ENCODE measurements at regions not wholly inside any gene's neighbourhood (a gene's known extent, or its start where the extent isn't known, plus 50 kb on each side); places are given as distances from the start of the nearest gene placed in this dataset.

GRCh38 chr7:94054130-94054529 is 50.0 kb upstream of the BET1 start:
- ATAC-seq (ENCODE audit: low FRiP score) = no peak

GRCh38 chr7:94055963-94056362 is 51.8 kb upstream of the BET1 start:
- ATAC-seq (ENCODE audit: low FRiP score) = no peak
- TF ChIP-seq, protein P1, sequence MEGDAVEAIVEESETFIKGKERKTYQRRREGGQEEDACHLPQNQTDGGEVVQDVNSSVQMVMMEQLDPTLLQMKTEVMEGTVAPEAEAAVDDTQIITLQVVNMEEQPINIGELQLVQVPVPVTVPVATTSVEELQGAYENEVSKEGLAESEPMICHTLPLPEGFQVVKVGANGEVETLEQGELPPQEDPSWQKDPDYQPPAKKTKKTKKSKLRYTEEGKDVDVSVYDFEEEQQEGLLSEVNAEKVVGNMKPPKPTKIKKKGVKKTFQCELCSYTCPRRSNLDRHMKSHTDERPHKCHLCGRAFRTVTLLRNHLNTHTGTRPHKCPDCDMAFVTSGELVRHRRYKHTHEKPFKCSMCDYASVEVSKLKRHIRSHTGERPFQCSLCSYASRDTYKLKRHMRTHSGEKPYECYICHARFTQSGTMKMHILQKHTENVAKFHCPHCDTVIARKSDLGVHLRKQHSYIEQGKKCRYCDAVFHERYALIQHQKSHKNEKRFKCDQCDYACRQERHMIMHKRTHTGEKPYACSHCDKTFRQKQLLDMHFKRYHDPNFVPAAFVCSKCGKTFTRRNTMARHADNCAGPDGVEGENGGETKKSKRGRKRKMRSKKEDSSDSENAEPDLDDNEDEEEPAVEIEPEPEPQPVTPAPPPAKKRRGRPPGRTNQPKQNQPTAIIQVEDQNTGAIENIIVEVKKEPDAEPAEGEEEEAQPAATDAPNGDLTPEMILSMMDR (IDR thresholded peaks at IDR 0.05) = no peak
- no peak for DNase-seq (ENCODE audit: low spot score)

More at GRCh38 chr7:94054130-94054529, 50.0 kb upstream of the BET1 start:
- TF ChIP-seq, protein P1 (IDR thresholded peaks at IDR 0.05) = no peak
- DNase-seq (ENCODE audit: low spot score) = no peak

DNA sequence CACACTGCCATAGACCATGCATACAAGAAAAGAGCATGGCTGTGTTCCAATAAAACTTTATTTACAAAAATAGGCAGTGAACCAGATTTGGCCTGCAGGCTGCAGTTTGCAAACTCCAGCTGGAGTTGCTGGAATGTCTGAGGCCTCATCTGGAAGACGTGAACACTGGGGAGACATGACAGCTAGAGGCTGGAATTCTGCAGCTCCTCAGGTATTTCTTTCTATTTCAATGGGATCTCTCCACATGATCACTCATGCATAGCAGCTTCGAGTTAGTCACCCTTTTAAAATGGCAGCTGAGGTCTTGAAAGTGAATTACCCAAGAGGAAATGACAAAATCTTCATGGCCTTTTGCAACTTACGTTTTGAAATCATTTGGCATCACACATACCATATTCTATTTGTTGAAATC is 52.6 kb upstream of the BET1 start:
- TF ChIP-seq, protein P1 (IDR thresholded peaks at IDR 0.05) = no peak
- DNase-seq (ENCODE audit: low spot score) (no peak), ATAC-seq (ENCODE audit: low FRiP score) (no peak)

DNA sequence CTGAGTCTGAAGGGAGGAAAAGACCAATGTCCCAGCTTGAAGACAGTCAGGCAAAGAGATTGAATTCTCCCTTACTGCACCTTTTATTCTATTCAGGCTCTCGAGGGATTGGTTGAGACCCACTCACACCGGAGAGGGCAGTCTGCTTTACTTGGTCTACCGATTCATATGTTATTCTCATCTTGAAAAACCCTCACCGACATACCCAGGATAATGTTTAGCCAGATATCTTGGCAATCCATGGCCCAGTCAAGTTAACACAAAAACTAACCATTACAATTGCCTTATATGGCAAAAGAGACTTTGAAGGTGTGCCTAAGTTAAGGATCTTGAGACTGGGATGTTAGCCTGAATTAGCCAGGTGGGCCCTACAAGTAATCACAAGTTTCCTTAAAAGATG is 53.8 kb upstream of the BET1 start:
- TF ChIP-seq, protein P1 (IDR thresholded peaks at IDR 0.05) = no peak
- ATAC-seq (ENCODE audit: low FRiP score) = no peak
- no peak for DNase-seq (ENCODE audit: low spot score)

- no peak for ATAC-seq (ENCODE audit: low FRiP score)
These were observed 55.6 kb upstream of the BET1 start for GRCh38 chr7:94059746-94060145.

DNA sequence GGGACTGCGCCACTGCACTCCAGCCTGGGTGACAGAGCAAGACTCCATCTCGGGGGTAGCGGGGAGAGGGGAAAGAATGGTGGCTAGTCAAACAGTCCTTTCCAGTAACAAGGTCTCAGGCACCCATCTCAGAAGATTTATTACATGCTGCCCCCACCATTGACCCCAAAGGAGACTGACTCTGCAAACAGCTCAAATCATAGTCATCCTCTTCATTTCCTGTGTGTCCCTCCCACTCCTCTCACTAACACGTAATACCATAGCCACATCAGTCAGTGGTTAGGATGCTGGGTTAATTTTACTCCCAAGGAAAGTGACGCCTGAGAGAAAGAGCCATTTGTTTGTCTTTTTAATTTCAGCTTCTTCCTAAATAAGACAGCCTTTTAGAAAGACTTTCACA is 56.6 kb upstream of the BET1 start:
- ATAC-seq (ENCODE audit: low FRiP score) = no peak
- TF ChIP-seq, protein P1 (IDR thresholded peaks at IDR 0.05) = no peak
- no peak for DNase-seq (ENCODE audit: low spot score)

More at GRCh38 chr7:94059746-94060145, 55.6 kb upstream of the BET1 start:
- TF ChIP-seq, protein P1 (IDR thresholded peaks at IDR 0.05) = no peak
- no peak for DNase-seq (ENCODE audit: low spot score)

- DNase-seq (ENCODE audit: low spot score) (no peak), ATAC-seq (ENCODE audit: low FRiP score) (no peak)
- TF ChIP-seq, protein P1 (IDR thresholded peaks at IDR 0.05) = no peak
These were observed 57.2 kb upstream of the BET1 start for GRCh38 chr7:94061326-94061725.

All from omental fat pad (tissue), 3 donors.